Fibroblast of lung (primary cell): ENCODE measurements at regions not wholly inside any gene's neighbourhood (a gene's known extent, or its start where the extent isn't known, plus 50 kb on each side); places are given as distances from the start of the nearest gene placed in this dataset.

Experiments used
- EZH2 ChIP-seq: IDR thresholded peaks from 2 replicates; pipeline ENCODE4 v1.5.1; 2012; ENCODE audit warnings: low read length, control low read depth, mild to moderate bottlenecking; ENCODE audit errors: missing control alignments
- TF ChIP-seq, protein P1 (sequence below), 2 donors: IDR thresholded peaks in 1 of 2; conservative IDR thresholded peaks in 1 of 2; 1 replicate in 1 of 2; 2 replicates in 1 of 2; pipeline ENCODE4 v1.5.1; 2011 to 2012; ENCODE audit warnings: low read length in 2 of 2, control low read depth in 1 of 2, inconsistent platforms in 1 of 2, low read depth in 1 of 2, mild to moderate bottlenecking in 1 of 2

DNA sequence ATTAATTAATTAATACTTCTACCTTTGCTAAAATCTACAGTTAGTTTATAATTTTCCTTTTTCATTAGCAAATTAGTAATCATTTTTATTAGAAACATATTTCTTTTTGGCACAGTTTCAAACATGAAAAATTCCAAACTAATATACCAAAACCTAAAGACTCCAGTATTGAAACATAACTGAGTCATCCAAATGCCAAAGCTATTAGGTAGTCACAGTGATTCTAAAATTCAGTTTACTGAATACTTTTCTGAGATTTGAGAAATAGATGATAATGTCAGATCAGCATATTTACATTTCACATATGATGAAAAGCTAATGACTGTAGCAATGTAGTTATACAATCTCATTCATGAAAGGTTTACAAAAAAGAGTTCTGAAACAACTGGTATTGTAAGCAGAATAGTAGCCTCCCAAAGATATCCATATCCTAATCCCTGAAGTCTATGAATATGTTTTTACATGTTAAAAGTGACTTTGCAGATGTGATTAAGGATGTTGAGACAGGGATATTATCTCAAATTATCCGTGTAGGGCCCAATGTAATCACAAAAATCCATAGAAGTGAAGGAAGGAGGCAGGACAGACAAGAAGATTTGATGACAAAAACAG is 680.2 kb upstream of the CHAC2 start:
- TF ChIP-seq, protein P1, sequence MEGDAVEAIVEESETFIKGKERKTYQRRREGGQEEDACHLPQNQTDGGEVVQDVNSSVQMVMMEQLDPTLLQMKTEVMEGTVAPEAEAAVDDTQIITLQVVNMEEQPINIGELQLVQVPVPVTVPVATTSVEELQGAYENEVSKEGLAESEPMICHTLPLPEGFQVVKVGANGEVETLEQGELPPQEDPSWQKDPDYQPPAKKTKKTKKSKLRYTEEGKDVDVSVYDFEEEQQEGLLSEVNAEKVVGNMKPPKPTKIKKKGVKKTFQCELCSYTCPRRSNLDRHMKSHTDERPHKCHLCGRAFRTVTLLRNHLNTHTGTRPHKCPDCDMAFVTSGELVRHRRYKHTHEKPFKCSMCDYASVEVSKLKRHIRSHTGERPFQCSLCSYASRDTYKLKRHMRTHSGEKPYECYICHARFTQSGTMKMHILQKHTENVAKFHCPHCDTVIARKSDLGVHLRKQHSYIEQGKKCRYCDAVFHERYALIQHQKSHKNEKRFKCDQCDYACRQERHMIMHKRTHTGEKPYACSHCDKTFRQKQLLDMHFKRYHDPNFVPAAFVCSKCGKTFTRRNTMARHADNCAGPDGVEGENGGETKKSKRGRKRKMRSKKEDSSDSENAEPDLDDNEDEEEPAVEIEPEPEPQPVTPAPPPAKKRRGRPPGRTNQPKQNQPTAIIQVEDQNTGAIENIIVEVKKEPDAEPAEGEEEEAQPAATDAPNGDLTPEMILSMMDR (conservative IDR thresholded peaks at IDR 0.05 in 1 of 2, IDR thresholded peaks at IDR 0.05 in 1 of 2; ENCODE audit: low read depth in 1 of 2, low read length in 2 of 2) = no peak
- TF ChIP-seq EZH2 = no peak
